ENCODE measurements at regions not wholly inside any gene's neighbourhood (a gene's known extent, or its start where the extent isn't known, plus 50 kb on each side); places are given as distances from the start of the nearest gene placed in this dataset.

DNA sequence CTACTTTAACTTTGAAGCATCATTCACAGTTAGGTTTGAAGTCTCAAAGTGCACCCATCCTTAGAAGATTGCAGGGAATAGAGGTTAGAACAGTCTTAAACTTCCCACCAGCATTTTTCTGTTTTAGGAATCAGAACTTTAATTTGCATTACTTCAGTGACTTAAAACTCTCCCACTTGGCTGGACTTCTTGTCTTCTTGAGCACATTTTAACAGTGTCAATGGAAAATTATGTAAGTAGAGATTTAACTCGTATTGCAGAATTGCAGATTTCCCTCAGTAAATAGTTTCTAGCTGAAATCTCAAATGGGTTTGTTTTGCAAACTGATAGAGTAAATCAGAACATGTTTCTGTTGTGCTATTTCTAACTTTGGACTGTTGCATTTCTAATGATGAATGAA, 369.6 kb downstream of the OTOL1 start:
- H3K4me3 ChIP-seq (ENCODE audit: low read depth, low read length, poor library complexity, severe bottlenecking): no peak overlapping the region
- no TSS peak for BruUV-seq (replicated peaks)
- POLR2A ChIA-PET (ENCODE audit: low non-redundant PET): no interaction called here

DNA sequence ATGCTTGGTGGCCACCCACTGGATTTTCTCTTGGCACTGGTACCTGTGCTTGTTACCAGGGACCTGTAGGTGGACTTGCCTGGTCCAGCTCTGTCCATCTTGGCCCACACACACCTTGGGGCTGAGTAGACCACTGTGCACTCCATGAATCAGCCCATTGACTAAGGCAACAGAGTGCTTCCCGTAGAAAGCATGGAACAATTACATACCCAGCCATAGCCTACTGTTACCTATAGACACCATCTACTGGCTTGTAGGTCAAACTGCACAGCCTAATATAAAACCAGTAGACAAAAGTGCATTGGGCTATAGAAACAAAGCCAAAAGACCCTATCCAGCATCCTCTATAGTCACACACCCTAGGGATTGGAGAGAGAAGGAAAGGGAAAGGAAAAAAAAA, 378.9 kb downstream of the OTOL1 start:
- ChIA-PET CTCF (no interaction called here), POLR2A (ENCODE audit: low non-redundant PET) (no interaction called here)
- H3K36me3 ChIP-seq (ENCODE audit: insufficient read depth, low read length, poor library complexity, severe bottlenecking): no peaks in the 10 kb centered on the region
- no peaks in the 10 kb centered on the region for H3K9me3 ChIP-seq (ENCODE audit: low read depth, low read length, poor library complexity, severe bottlenecking)
- H3K27ac ChIP-seq (ENCODE audit: low read depth, low read length, poor library complexity, severe bottlenecking): no peak overlapping the region
- peaks cover 9% of the 10 kb centered on the region for H3K4me1 ChIP-seq (ENCODE audit: insufficient read depth, low read length, poor library complexity, severe bottlenecking)
- H3K27me3 ChIP-seq (replicated peaks; ENCODE audit: insufficient read depth, low read depth, low read length, poor library complexity): no peaks in the 10 kb centered on the region
- BruUV-seq (replicated peaks): no TSS peak
- no peak overlapping the region for H3K4me3 ChIP-seq (ENCODE audit: low read depth, low read length, poor library complexity, severe bottlenecking)
- TF ChIP-seq, protein P1, sequence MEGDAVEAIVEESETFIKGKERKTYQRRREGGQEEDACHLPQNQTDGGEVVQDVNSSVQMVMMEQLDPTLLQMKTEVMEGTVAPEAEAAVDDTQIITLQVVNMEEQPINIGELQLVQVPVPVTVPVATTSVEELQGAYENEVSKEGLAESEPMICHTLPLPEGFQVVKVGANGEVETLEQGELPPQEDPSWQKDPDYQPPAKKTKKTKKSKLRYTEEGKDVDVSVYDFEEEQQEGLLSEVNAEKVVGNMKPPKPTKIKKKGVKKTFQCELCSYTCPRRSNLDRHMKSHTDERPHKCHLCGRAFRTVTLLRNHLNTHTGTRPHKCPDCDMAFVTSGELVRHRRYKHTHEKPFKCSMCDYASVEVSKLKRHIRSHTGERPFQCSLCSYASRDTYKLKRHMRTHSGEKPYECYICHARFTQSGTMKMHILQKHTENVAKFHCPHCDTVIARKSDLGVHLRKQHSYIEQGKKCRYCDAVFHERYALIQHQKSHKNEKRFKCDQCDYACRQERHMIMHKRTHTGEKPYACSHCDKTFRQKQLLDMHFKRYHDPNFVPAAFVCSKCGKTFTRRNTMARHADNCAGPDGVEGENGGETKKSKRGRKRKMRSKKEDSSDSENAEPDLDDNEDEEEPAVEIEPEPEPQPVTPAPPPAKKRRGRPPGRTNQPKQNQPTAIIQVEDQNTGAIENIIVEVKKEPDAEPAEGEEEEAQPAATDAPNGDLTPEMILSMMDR (conservative IDR thresholded peaks at IDR 0.05; ENCODE audit: low read depth, low read length): 0 out of 2 replicates have a peak, but pooled peaks have one; percentile 14
- no peak for TF ChIP-seq EZH2 (IDR thresholded peaks at IDR 0.05; ENCODE audit: borderline replicate concordance, low read depth, low read length, poor library complexity, severe bottlenecking)
- DNase-seq (ENCODE audit: low spot score): no peak
- intact Hi-C loops (cut with micrococcal nuclease; ENCODE audit: unreplicated experiment): no loop called here

More for the DNA sequence above, 369.6 kb downstream of the OTOL1 start:
- no peak for DNase-seq (ENCODE audit: low spot score)
- CTCF ChIA-PET: no interaction called here
- Histone ChIP-seq H3K36me3 (ENCODE audit: insufficient read depth, low read length, poor library complexity, severe bottlenecking) (no peaks in the 10 kb centered on the region), H3K9me3 (ENCODE audit: low read depth, low read length, poor library complexity, severe bottlenecking) (no peaks in the 10 kb centered on the region), H3K27ac (ENCODE audit: low read depth, low read length, poor library complexity, severe bottlenecking) (no peak overlapping the region), H3K4me1 (ENCODE audit: insufficient read depth, low read length, poor library complexity, severe bottlenecking) (no peaks in the 10 kb centered on the region), H3K27me3 (replicated peaks; ENCODE audit: insufficient read depth, low read depth, low read length, poor library complexity) (no peaks in the 10 kb centered on the region)
- TF ChIP-seq, protein P1 (conservative IDR thresholded peaks at IDR 0.05; ENCODE audit: low read depth, low read length): no peak
- TF ChIP-seq EZH2 (IDR thresholded peaks at IDR 0.05; ENCODE audit: borderline replicate concordance, low read depth, low read length, poor library complexity, severe bottlenecking): no peak
- intact Hi-C loops (cut with micrococcal nuclease; ENCODE audit: unreplicated experiment): no loop called here

DNA sequence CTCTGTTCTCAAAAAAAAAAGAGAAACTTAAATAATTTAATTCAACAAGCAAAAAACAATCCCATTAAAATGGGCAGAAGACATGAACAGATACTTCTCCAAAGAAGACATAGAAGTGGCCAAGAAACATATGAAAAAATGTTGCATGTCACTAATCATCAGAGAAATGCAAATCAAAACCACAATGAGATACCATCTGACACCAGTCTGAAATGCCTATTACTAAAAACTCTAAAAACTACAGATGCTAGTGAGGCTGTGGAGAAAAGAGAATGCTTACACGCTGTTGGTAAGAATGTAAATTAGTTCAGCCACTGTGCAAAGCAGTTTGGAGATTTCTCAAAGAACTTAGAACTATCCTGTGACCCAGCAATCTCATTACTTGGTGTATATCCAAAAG, 382.9 kb downstream of the OTOL1 start:
- ChIA-PET CTCF (no interaction called here), POLR2A (ENCODE audit: low non-redundant PET) (no interaction called here)
- Histone ChIP-seq H3K4me1 (ENCODE audit: insufficient read depth, low read length, poor library complexity, severe bottlenecking) (no peaks in the 10 kb centered on the region), H3K9me3 (ENCODE audit: low read depth, low read length, poor library complexity, severe bottlenecking) (no peaks in the 10 kb centered on the region), H3K36me3 (ENCODE audit: insufficient read depth, low read length, poor library complexity, severe bottlenecking) (no peaks in the 10 kb centered on the region), H3K4me3 (ENCODE audit: low read depth, low read length, poor library complexity, severe bottlenecking) (no peak overlapping the region), H3K27ac (ENCODE audit: low read depth, low read length, poor library complexity, severe bottlenecking) (no peak overlapping the region), H3K27me3 (replicated peaks; ENCODE audit: insufficient read depth, low read depth, low read length, poor library complexity) (no peaks in the 10 kb centered on the region)
- TF ChIP-seq, protein P1 (conservative IDR thresholded peaks at IDR 0.05; ENCODE audit: low read depth, low read length): no peak
- no peak for TF ChIP-seq EZH2 (IDR thresholded peaks at IDR 0.05; ENCODE audit: borderline replicate concordance, low read depth, low read length, poor library complexity, severe bottlenecking)
- no peak for DNase-seq (ENCODE audit: low spot score)
- intact Hi-C loops (cut with micrococcal nuclease; ENCODE audit: unreplicated experiment): no loop called here
- no TSS peak for BruUV-seq (replicated peaks)

Data from A673 (cell line).